NT2/D1 (cell line): ENCODE measurements at regions not wholly inside any gene's neighbourhood (a gene's known extent, or its start where the extent isn't known, plus 50 kb on each side); places are given as distances from the start of the nearest gene placed in this dataset.

Experiments
- SUZ12 ChIP-seq: IDR thresholded peaks from 2 replicates; pipeline ENCODE4 v1.6.1; 2011; ENCODE audit not compliant: insufficient read length, insufficient read depth; ENCODE audit errors: extremely low read depth
- YY1 ChIP-seq: IDR thresholded peaks from 2 replicates; pipeline ENCODE4 v1.6.1; 2011; ENCODE audit not compliant: insufficient read length, insufficient read depth
- ZNF274 ChIP-seq: IDR thresholded peaks from 2 replicates; pipeline ENCODE4 v1.6.1; 2011; ENCODE audit warnings: mild to moderate bottlenecking, low read depth, low read length

DNA sequence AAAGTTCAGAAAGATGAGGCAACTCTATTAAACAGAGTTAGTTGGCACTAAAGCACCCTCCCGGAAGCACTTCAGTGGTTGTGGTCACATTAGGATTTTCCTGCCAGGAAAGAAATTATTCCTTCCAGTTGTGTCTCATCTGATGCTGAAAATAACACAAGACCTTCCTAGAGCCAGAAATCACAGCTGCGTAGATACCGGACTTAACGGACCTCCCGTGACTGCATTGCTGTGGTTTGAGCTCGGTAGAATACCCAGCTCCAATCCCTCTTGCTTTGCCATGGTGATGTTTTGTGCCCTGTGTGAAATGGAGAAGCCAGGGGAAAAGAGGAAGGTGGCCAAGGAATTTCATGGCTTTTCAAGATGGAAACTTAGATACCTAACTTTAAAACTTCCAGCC, 215.0 kb upstream of the IGF1R start:
- TF ChIP-seq ZNF274 (no peak), YY1 (no peak), SUZ12 (no peak)
